ENCODE measurements at regions not wholly inside any gene's neighbourhood (a gene's known extent, or its start where the extent isn't known, plus 50 kb on each side); places are given as distances from the start of the nearest gene placed in this dataset.

- DNase-seq = no peak
Measured at GRCh38 chr2:11955884-11956291, 209.5 kb downstream of the LPIN1 start.

GRCh38 chr2:11962707-11963328, 216.4 kb downstream of the LPIN1 start:
- DNase-seq = no peak

- DNase-seq = no peak
Measured at GRCh38 chr2:11963966-11964365, 217.5 kb downstream of the LPIN1 start.

DNA sequence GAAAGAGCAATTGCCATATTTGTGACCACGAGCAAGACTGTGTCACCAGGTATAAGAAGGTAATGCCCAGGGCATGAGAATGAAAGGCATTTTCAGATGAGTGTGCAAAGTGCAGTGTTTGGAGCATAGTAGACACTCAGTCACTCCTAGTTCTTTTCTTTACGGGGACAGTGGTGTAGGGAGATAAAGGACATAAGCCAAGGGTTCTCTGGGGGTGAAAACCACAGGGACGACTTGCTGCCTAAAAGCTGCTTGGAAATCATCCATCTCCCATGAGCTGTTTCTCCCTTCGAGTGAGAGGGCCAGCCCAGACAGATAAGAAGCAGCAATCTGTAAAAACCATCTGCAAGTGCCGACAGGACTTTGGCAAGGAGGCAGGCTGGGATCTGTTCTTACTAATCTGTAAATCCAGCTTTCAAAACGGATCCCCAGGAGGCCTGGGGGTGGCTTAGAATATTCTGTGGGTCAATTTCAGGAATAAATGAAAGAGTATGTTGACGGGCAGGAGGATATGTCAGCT, 221.6 kb downstream of the LPIN1 start:
- no peak for DNase-seq

DNA sequence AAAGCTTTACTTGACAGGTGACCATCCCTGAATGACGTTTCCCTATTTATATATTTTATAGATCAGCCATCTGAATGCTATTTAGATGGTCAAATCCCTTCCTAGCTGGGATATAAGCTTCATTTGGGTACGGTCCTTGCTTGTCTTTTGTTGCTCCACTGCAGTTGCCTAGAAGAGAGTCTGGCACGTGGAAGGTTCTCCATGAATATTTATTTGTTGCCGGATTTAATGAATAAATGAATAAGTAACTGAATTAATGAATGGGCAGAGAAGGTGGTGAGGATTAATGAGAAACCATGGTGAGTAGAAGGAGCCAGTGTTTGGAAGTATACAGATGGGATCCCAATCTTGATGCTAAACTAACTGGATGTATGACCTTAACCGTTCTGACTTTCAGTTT, 222.1 kb downstream of the LPIN1 start:
- DNase-seq = no peak

DNA sequence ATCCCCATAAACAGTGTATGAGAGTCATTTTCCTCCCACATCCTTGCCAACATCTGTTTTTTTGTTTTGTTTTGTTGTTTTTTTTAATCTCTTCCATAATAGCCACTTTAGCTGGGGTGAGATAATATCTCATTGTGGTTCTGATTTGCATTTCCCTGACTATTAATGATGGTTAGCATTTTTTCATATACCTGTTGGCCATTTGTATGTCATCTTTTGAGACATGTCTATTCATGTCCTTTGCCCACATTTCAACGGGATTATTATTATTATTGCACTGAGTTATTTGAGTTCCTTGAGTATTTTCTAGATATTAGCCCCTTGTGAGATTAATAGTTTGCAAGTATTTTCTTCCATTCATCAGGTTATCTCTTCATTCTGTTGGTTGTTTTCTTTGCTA, 223.3 kb downstream of the LPIN1 start:
- no peak for DNase-seq

GRCh38 chr2:11974573-11974972, 228.1 kb downstream of the LPIN1 start:
- DNase-seq = no peak

GRCh38 chr2:11975373-11975772, 228.9 kb downstream of the LPIN1 start:
- DNase-seq = no peak

DNA sequence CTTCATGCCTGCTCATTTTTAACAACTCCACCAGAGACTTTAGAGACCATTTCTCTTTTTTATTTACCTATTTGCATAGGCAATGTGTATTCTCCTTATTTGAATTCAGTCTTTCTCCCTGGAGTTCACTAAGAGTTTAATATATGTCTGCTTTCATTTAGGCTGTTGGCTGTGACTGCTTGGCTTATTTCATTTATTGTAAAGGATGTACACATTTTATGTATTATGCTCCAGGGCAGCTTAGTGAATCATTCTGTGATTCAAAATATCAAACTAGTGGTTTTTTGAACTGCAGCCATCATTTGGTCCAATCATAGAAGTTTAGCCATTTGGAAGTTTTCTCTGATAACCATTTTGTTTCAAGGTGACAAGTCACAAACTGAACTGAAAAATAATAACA, 229.6 kb downstream of the LPIN1 start:
- no peak for DNase-seq

- DNase-seq = no peak
Measured at GRCh38 chr2:11977766-11978524, 231.5 kb downstream of the LPIN1 start.

DNA sequence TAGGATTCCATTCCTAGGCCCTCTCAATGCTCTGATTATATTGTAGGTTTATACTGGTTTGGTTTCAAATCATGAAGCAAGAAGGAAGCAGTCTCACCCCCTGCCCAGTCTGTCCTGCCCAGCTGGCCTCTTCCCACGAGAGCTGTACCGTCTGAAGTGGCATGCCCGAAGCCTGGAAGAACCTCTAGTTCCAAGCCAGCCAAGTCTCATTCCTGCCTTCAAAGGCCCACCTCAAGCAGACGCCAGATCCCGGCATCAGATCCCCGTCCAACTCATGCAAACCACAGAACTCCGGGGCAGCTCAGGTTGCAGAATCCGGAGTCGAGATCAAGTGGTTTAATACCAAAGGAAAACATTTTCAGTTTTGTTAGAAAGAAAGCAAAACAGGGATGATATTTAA, 234.4 kb downstream of the LPIN1 start:
- no peak for DNase-seq

DNA sequence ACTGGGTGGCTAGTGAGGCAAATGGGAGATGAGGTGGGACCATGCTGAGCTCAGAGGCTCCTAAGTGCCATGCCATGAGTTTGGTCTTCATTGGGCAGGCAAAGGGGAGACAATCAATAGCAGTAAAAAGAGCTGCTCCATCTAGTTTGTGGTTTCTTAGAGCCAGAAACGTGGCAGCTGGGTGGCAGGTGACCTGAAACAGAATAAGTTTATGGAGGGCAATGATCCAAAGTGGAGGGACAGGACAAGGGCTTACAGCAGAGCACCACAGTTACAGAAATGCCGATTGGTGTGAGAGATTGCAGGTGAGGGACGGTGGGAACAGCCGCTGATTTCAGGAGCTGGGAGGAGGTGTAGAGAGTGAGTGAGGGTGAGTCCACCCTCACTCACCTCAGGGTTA, 237.0 kb downstream of the LPIN1 start:
- DNase-seq = no peak

DNA sequence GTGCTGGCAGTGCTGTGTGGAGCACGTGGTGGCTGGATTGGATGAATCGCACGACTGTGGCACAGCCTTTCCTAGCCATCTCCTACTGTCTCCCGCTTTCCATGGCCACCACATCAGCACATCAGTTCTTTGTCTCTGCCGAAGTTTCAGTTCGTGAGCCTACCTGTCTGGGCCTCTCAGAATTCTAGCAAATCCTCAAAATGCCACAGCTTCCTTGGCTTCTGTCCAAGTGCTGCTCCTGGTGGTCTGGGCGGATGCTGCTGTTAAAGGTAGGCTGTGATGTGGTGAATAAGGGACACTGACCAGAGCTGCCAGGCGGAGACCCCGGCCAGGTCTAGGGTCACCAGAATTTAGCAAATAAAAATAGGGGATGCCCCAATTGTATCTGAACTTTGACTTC, 237.4 kb downstream of the LPIN1 start:
- no peak for DNase-seq

DNA sequence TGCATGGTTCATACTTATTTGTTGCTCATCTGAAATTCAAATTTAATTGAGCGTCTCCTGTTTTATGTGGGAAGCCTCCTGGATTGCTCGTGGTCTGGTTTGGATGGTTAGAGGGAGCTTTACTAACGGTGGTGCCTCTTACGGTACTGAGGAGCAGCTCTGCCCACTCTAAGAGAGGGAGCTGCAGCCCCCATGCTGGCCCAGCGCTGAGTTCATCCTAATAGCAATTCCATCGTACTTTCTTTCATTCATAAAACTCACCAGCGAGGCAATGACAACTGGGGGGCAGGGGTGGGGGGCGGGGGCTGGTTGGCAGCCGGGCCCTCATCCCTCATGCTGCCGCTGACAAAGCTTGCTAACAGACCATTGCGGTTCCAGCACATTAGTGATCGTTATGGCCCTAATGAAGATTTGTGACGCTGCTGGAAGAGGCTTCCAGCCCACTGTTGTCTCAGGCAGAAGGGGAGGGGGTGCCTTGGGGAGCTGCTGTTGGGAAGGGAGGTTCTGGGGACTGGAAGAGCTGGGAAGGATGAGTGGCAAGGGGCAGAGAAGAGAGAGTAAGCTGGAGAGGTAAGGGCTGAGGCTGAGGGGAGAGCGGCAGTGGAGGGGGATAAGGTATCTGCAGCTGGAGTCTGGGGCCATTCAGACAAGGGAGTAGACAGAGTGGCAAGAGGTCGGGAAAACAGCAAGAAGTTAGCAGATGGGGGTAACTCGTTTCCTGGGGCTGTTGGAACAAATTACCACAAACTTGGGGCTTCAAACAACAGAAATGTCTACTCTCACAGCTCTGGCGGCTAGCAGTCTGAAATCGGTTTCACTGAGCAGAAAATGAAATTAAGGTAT, 238.1 kb downstream of the LPIN1 start:
- DNase-seq = no peak

GRCh38 chr2:11985817-11986566, 239.6 kb downstream of the LPIN1 start:
- no peak for DNase-seq

GRCh38 chr2:11987151-11987550, 240.7 kb downstream of the LPIN1 start:
- no peak for DNase-seq

GRCh38 chr2:11988691-11989353, 242.4 kb downstream of the LPIN1 start:
- no peak for DNase-seq

- DNase-seq = no peak
Measured at GRCh38 chr2:11989354-11989703, 242.9 kb downstream of the LPIN1 start.

DNA sequence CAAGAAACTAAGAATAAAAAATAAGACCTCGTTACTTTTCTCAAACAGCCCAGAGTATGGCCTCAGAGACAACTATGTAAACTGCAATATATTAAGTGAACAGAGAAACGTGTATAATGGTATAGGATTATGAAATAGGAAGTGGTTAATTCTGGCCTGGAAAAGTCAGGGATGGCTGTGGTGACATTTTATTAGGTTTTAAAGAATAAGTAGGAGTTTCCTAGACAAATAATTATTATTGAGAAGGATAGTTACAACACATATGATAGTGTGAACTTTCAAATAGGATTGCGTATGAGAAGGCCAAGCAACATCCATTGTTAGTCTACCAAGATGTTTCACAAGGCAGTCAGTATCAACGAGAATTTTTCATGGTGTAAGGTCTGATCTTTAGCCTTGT, 244.1 kb downstream of the LPIN1 start:
- no peak for DNase-seq

DNA sequence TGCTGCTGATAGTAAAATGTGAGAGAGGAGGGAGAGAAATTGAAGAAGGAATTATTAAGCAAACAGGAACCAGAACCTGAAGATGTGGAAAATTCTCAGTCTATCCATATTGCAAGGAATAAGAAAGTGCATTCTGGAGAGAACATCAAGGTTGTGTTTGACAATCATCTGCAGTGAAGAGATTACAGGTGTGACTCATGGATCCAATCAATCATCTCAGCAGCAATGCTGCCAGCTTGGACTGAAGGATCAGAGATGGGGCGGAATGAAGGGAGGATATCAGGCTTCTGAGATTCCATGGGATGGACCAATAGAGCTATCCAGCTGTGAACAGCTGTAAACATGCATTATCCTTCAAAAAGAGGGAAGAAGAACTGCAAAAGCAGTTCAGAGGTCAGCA, 247.3 kb downstream of the LPIN1 start:
- no peak for DNase-seq

GRCh38 chr2:11995456-11995855, 249.0 kb downstream of the LPIN1 start:
- no peak for DNase-seq

DNA sequence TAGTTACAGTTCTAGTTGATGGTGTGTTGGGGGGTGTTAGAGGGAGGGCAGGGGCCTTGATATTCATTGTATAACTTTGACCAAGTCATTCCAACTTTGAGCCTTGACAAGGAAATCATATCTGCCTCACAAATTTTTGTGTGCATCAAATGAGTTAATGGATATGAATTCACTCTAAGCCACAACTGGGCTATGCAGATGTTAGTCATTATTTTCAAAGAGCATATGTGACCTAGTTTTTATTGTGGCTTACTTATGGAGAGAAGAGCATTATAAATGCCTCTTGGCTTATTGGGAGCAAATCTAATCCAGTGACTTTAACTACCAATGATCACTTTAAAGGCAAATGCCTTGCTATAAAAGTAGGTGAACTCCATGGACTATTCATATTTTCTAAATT, 250.2 kb downstream of the LPIN1 start:
- DNase-seq = no peak

- DNase-seq = no peak
Measured at GRCh38 chr2:11997142-11997541, 250.7 kb downstream of the LPIN1 start.

Data from NCI-H748 treated with DMSO at 0.1 percent for 48 hours (cell line).